ENCODE measurements at regions not wholly inside any gene's neighbourhood (a gene's known extent, or its start where the extent isn't known, plus 50 kb on each side); places are given as distances from the start of the nearest gene placed in this dataset.
A peak's percentile ranks its signal among the peaks of the same experiment; 100 is the strongest.
"Not testable (repeated sequence)": the region's sequence is repeated elsewhere in the genome, so short reads cannot be mapped to it uniquely, and the experiment has no call there.

GRCh38 chr10:42177793-42178689, 460.3 kb downstream of the ZNF33B start:
- DNase-seq (ENCODE audit: low read depth); H3K4me3 ChIP-seq (ENCODE audit: low read depth, low read length): not testable (repeated sequence)
- TF ChIP-seq CTCF (IDR thresholded peaks at IDR 0.05; ENCODE audit: low read depth, low read length, missing control alignments) = peak; percentile 21

- DNase-seq (ENCODE audit: low read depth) = no peak
- TF ChIP-seq CTCF (IDR thresholded peaks at IDR 0.05; ENCODE audit: low read depth, low read length, missing control alignments) = no peak
- H3K4me3 ChIP-seq (ENCODE audit: low read depth, low read length) = no peak overlapping the region
These were observed 461.1 kb downstream of the ZNF33B start for GRCh38 chr10:42177077-42177792.

GRCh38 chr10:42150428-42151061, 487.8 kb downstream of the ZNF33B start:
- no peak for DNase-seq (ENCODE audit: low read depth)
- H3K4me3 ChIP-seq (ENCODE audit: low read depth, low read length) = no peak overlapping the region
- TF ChIP-seq CTCF (IDR thresholded peaks at IDR 0.05; ENCODE audit: low read depth, low read length, missing control alignments) = no peak

GRCh38 chr10:42149722-42150427, 488.5 kb downstream of the ZNF33B start:
- no peak for DNase-seq (ENCODE audit: low read depth)

GRCh38 chr10:42149027-42149700, 489.2 kb downstream of the ZNF33B start:
- no peak for DNase-seq (ENCODE audit: low read depth)
- TF ChIP-seq CTCF (IDR thresholded peaks at IDR 0.05; ENCODE audit: low read depth, low read length, missing control alignments) = no peak
- H3K4me3 ChIP-seq (ENCODE audit: low read depth, low read length) = no peak overlapping the region

More at GRCh38 chr10:42149722-42150427, 488.5 kb downstream of the ZNF33B start:
- H3K4me3 ChIP-seq (ENCODE audit: low read depth, low read length) = no peak overlapping the region
- no peak for TF ChIP-seq CTCF (IDR thresholded peaks at IDR 0.05; ENCODE audit: low read depth, low read length, missing control alignments)

- H3K4me3 ChIP-seq (ENCODE audit: low read depth, low read length); DNase-seq (ENCODE audit: low read depth): not testable (repeated sequence)
These were observed 492.2 kb downstream of the ZNF33B start for GRCh38 chr10:42146165-42146564.

- DNase-seq (ENCODE audit: low read depth); H3K4me3 ChIP-seq (ENCODE audit: low read depth, low read length): not testable (repeated sequence)
These were observed 500.3 kb downstream of the ZNF33B start for GRCh38 chr10:42138023-42138422.

All from GM12864 (cell line).